Neural crest cell (in vitro differentiated cells): ENCODE measurements at regions not wholly inside any gene's neighbourhood (a gene's known extent, or its start where the extent isn't known, plus 50 kb on each side); places are given as distances from the start of the nearest gene placed in this dataset.

Experiments used
- DNase-seq: peaks from one replicate; pipeline ENCODE4 v3.0.0; 2021; ENCODE audit warnings: low read depth, mixed read lengths, low spot score
- H3K27ac Mint-ChIP-seq: one replicate; pipeline ENCODE4 v1.8.0; 2021; ENCODE audit warnings: mild to moderate bottlenecking, mixed read lengths; ENCODE audit not compliant: unreplicated experiment
- H3K27me3 Mint-ChIP-seq: 2 replicates; pipeline ENCODE4 v1.8.0; 2021; ENCODE audit warnings: low read depth, mild to moderate bottlenecking, mixed read lengths
- H3K36me3 Mint-ChIP-seq: 2 replicates; pipeline ENCODE4 v1.8.0; 2021; ENCODE audit warnings: low read depth, mild to moderate bottlenecking, mixed read lengths
- H3K4me1 Mint-ChIP-seq: 2 replicates; pipeline ENCODE4 v1.8.0; 2021; ENCODE audit warnings: mixed read lengths
- H3K4me3 Mint-ChIP-seq: one replicate; pipeline ENCODE4 v1.8.0; 2021; ENCODE audit warnings: mild to moderate bottlenecking, mixed read lengths
- H3K9me3 Mint-ChIP-seq: 2 replicates; pipeline ENCODE4 v1.8.0; 2021; ENCODE audit warnings: mixed read lengths
- TF ChIP-seq, protein P1 (sequence below): fragments of 200-600 bp; sonication (generic); conservative IDR thresholded peaks from 2 replicates; pipeline ENCODE4 v1.5.0; 2021; ENCODE audit warnings: antibody characterized with exemption, mild to moderate bottlenecking

DNA sequence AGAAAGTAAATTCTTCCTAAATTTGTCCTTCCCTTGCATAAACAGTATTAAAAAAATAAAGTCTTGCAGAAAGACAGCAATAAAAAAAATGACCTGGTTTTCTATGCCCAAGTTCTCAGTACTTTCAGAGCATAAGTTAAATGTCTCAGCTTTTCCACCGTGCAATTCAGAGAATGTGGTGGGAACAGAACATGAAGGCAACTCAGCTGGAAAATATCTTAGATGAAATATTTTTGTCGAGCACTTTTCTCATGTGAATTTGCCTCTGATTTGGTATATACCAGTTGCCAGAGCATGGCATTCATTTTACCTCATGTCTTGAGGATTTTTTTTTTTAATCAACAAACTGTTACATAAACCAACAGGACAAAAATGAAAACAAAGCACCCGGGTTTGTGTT lies 176.1 kb downstream of the CETN3 start:
- Mint-ChIP-seq H3K9me3 (no peaks in the 10 kb centered on the region), H3K4me1 (no peaks in the 10 kb centered on the region), H3K36me3 (no peaks in the 10 kb centered on the region), H3K27me3 (peaks cover 3% of the 10 kb centered on the region), H3K4me3 (no peak overlapping the region), H3K27ac (no peak overlapping the region)
- TF ChIP-seq, protein P1, sequence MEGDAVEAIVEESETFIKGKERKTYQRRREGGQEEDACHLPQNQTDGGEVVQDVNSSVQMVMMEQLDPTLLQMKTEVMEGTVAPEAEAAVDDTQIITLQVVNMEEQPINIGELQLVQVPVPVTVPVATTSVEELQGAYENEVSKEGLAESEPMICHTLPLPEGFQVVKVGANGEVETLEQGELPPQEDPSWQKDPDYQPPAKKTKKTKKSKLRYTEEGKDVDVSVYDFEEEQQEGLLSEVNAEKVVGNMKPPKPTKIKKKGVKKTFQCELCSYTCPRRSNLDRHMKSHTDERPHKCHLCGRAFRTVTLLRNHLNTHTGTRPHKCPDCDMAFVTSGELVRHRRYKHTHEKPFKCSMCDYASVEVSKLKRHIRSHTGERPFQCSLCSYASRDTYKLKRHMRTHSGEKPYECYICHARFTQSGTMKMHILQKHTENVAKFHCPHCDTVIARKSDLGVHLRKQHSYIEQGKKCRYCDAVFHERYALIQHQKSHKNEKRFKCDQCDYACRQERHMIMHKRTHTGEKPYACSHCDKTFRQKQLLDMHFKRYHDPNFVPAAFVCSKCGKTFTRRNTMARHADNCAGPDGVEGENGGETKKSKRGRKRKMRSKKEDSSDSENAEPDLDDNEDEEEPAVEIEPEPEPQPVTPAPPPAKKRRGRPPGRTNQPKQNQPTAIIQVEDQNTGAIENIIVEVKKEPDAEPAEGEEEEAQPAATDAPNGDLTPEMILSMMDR = no peak
- DNase-seq = no peak

DNA sequence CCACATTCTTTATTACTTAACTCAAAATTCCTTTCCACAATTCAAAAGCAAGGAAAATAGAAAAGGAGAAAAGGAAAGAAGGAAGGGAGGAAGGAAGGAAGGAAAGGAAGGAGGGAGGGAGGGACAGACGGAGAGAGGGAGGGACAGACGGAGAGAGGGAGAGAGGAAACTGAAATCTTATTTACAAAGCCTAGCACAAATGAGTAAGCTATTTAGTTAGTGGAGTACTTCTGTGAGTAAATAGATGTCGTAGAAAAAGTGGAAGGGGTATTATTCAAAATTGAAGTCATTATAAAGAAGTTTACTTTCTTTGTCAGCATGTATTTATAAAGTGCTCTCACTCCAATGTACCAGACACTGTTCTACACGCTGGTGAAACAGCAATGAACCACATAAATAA lies 177.9 kb downstream of the CETN3 start:
- no peaks in the 10 kb centered on the region for H3K9me3 Mint-ChIP-seq
- no peaks in the 10 kb centered on the region for H3K36me3 Mint-ChIP-seq
- H3K27ac Mint-ChIP-seq = no peak overlapping the region
- no peak overlapping the region for H3K4me3 Mint-ChIP-seq
- DNase-seq = no peak
- H3K27me3 Mint-ChIP-seq = peaks cover 3% of the 10 kb centered on the region
- TF ChIP-seq, protein P1 = no peak
- peaks cover 8% of the 10 kb centered on the region for H3K4me1 Mint-ChIP-seq

DNA sequence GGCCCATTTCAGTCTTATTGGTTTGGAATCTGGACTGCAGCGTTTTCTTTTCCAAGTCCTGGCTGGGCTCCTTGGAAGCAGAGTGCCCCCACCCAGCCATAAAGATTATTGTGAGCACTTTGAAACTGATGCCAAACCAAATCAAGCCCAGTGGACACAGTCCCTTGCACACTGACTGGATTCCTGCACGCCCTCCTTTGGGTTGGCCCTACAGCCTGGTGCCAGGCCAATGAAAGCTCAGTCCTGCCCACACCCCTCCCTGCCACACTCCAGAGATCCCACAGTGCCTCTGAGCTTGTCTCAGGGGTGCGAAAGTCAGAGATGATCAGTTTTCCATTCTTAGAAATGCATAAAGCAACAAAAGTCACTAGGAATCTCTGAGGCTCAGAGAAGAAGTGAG lies 181.9 kb downstream of the CETN3 start:
- Mint-ChIP-seq H3K4me1 (peaks cover 12% of the 10 kb centered on the region), H3K27ac (no peak overlapping the region), H3K27me3 (peaks cover 3% of the 10 kb centered on the region), H3K4me3 (no peak overlapping the region), H3K9me3 (no peaks in the 10 kb centered on the region), H3K36me3 (no peaks in the 10 kb centered on the region)
- TF ChIP-seq, protein P1 = no peak
- DNase-seq = no peak

DNA sequence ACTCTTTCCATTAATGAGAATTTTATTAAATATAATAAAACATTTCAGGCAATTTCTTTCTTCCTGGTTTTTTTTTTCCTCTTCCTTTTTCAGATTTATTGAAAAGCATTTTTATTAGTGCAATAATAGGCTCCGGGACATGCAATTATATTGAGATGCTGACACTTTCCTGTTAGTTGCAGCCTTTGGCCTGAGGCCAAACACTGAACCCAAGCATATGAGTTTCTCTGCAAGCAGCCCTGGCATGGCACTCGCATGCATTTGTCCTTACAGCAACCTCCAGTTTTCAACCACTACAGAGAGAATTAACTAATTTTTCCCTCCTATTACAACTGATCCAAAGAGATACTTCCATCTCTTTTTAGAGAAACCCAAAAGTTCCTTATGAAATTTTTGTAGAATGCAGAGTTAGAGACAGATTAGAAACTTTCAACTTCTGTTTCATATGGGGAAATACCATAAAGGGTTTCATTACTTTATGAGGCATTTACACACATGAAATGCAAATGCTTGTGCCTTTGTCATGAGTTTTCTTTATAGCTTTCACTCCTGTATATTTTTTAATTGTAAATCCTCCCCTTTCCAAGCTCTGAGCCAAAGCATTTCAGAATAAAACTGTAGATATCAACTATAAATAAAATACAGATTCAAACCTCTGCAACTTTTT lies 183.0 kb downstream of the CETN3 start:
- Mint-ChIP-seq H3K27ac (no peak overlapping the region), H3K36me3 (no peaks in the 10 kb centered on the region), H3K4me1 (peaks cover 12% of the 10 kb centered on the region), H3K4me3 (no peak overlapping the region), H3K9me3 (no peaks in the 10 kb centered on the region), H3K27me3 (no peaks in the 10 kb centered on the region)
- DNase-seq = no peak
- TF ChIP-seq, protein P1 = no peak

DNA sequence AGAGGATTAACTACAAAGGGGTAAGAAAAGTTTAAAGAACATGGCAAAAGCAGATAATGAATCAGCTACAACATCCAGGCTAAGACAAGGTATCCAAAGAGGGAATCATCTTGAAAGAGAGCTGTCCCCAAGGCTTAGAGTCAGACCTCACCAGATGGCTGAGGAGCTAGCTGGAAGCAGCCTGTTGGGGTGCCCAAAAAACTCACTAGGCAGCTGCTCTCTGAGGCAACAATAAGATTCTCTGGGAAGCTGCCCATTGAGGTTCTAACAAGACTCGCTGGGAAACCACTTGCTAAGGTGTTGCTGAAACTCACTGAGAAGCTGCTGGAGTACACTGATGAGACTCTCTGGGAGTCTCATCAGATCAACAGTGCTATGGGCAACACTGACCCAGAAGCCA lies 185.2 kb downstream of the CETN3 start:
- H3K27ac Mint-ChIP-seq = no peak overlapping the region
- no peaks in the 10 kb centered on the region for H3K27me3 Mint-ChIP-seq
- no peak for DNase-seq
- H3K4me1 Mint-ChIP-seq = peaks cover 12% of the 10 kb centered on the region
- no peak overlapping the region for H3K4me3 Mint-ChIP-seq
- no peaks in the 10 kb centered on the region for H3K9me3 Mint-ChIP-seq
- H3K36me3 Mint-ChIP-seq = no peaks in the 10 kb centered on the region
- TF ChIP-seq, protein P1 = no peak

DNA sequence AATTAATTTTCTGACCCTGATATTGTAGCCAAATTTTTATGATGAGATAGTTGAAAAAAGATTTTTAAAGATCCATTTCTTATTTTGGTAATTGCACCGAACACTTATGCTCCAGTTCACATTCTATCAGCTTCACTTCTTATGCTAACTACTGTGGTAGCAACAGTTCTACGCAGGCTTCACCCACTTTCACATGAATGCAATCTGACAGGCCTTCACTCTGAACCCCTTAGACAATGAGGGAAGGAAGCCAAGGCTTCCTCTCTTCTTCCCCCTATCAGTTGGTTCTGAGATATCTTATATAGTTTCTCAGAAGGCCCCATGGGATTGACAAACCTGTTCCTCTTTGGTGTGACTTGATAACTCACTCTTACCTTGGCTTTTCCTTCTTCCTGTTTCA lies 185.8 kb downstream of the CETN3 start:
- H3K4me3 Mint-ChIP-seq = no peak overlapping the region
- DNase-seq = no peak
- H3K4me1 Mint-ChIP-seq = peaks cover 12% of the 10 kb centered on the region
- H3K36me3 Mint-ChIP-seq = no peaks in the 10 kb centered on the region
- H3K27me3 Mint-ChIP-seq = no peaks in the 10 kb centered on the region
- TF ChIP-seq, protein P1 = no peak
- H3K27ac Mint-ChIP-seq = no peak overlapping the region
- H3K9me3 Mint-ChIP-seq = no peaks in the 10 kb centered on the region
